GM19397 (cell line): ENCODE measurements at regions not wholly inside any gene's neighbourhood (a gene's known extent, or its start where the extent isn't known, plus 50 kb on each side); places are given as distances from the start of the nearest gene placed in this dataset.

Experiments
- ATAC-seq: cut with Tn5 transposase; IDR thresholded peaks from one replicate; pipeline ENCODE4 v1.9.1; 2021; ENCODE audit warnings: mild to moderate bottlenecking, moderate library complexity; ENCODE audit not compliant: unreplicated experiment

GRCh38 chr5:9927521-9927997 is 297.4 kb upstream of the TAS2R1 start:
- no peak for ATAC-seq

GRCh38 chr5:9927106-9927505 is 297.0 kb upstream of the TAS2R1 start:
- ATAC-seq, result no peak

GRCh38 chr5:9924614-9925013 is 294.5 kb upstream of the TAS2R1 start:
- ATAC-seq, result no peak

DNA sequence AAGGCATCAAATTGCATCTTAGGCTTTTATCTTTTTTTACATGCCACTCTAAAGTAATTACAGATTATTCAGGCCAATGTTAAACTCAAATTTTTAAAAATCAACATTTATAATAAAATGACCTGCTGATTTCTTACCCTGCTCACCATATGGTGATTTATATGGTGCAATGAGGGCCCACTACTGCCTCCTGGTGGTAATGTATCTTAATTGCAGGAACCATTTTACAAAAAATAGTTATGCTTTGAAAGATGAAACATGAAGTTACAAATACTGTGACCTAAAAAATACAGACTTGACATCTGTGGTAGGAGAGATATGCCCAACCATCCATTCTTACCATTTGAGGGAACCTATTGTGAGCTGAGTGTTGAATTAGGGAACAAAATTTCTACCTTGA is 292.6 kb upstream of the TAS2R1 start:
- ATAC-seq, result no peak

DNA sequence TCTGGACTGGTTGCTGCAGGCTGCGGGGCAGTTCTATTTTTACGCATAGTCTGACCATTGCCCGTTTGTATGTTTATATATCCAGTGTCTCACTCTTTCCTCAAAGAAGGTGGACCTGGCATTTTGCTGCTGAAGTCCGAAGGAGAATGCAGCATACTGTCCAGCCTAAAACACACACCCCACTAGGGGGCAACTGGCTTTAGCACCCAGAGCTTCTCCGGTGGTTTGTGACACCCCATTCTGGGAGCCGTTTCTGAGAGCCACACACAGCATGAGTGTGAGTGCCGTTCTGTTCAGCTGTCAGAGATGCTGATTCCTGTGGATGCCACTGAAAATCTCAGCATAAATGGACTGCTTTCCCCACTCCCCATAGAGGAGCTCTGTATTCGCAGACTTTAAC is 290.5 kb upstream of the TAS2R1 start:
- ATAC-seq, result no peak

GRCh38 chr5:9919306-9920030 is 289.3 kb upstream of the TAS2R1 start:
- ATAC-seq, result no peak

DNA sequence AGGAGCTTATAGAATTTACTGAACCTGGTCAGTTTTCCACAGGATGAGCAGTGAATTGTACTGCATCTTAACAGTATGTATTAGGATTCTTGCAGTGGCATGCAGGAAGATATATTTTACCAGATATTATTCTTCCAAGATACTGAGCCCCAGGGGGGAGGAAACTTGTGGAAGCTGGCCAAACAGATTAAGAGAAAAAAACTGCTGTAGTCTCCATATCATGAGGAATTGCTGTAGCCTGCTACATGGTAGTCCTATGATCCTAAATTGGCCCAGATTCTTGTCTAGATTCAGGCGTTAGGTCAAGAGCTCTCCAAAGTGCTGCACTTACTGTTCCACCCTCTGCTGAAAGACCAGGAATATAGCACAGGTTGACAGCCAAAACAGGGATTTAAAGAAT is 275.5 kb upstream of the TAS2R1 start:
- ATAC-seq, result no peak

- no peak for ATAC-seq
Measured at GRCh38 chr5:9903801-9904200, 273.6 kb upstream of the TAS2R1 start.

DNA sequence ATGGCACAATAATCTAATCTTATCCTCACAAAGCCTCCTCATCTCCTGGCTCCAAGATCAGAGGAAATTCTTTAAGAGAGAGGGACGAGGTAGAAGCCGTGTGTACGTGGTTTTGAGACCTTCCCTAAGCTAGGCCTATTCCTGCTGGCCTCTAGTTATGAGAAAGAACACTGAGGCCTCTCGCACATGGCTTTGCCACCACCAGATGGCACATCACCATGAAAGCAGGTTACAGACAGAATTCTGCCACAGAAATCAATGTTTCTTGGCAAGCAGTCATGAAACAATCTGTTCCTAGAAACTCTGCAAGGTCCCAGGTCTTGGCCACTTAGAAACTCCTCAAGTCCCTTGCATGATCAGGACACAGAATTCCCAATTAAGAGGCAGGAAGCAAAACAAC is 268.2 kb upstream of the TAS2R1 start:
- ATAC-seq, result no peak

- no peak for ATAC-seq
Measured at GRCh38 chr5:9895302-9895645, 265.1 kb upstream of the TAS2R1 start.

DNA sequence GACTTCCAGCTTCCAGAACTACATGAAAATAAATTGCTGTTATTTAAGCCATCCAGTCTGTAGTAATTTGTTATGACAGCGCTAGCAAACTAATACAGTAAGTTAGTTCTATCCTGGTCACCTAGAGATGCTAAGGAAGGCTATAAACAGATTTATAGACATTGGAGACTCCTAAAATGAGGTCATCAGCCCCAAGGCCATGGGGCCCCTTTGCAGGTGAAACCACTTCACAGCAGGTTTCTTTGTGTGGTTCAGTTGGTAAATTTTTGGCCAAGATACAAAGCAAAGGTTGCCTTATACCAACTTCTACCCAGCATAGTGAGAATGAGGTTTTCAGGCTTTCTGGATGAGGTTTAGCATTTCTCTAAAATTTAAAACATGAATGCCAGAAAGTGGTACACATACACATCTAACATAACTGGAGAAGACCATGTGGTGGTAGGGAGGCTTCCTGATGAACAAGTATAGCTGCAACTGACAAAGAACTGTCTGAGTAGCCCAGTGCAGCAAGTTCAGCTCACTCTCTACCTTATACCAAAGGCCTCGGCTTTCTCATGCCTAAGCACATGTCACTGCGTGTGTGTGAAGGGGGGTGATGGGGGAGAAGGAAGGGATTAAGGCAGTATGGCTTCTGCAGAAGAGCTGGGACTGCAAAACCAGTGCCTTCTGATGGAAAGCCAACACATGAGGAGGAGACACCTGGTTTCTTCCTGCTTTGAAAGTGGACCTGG is 264.6 kb upstream of the TAS2R1 start:
- ATAC-seq, result no peak

DNA sequence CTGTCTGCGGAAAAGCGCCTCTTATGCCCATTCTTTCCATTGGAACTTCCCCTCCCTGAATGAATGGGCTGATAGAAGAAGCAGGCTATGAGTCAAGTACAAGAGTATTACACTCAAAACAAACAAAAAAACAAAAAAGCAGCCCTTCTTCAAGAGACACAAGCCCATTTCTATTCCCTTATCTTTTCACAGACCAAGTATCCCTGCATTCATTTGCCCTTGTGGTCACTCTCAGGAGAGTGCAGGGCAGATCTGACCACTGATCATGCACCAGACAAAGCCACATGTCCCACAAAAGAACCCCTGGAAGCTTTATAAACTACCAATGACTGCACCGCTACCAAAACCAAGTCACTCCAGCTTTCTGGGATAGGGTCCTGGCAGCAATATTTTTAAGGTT is 262.5 kb upstream of the TAS2R1 start:
- ATAC-seq, result no peak

DNA sequence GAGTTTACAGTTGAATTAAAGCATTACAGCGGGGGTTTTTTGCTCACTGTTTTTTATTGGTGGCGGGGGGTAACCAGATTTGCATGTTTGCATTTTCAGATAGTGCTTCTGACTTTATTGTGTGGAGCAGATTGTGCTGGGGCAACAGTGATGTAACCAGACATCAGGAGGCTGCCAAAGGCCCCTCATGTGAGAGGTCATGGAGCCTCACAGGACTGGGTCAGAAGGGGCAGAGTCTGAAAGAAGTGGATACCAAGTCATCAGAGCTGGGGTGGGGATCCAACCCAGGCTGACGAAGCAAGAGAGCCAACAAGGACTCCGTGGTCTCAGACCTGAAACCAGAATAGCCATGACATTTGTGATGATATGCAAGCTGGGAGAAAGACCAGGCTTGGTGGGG is 259.4 kb upstream of the TAS2R1 start:
- ATAC-seq, result no peak

- ATAC-seq, result no peak
Measured at GRCh38 chr5:9888501-9888901, 258.4 kb upstream of the TAS2R1 start.

GRCh38 chr5:9885164-9885563 is 255.0 kb upstream of the TAS2R1 start:
- no peak for ATAC-seq

- no peak for ATAC-seq
Measured at GRCh38 chr5:9878206-9878605, 248.1 kb upstream of the TAS2R1 start.

DNA sequence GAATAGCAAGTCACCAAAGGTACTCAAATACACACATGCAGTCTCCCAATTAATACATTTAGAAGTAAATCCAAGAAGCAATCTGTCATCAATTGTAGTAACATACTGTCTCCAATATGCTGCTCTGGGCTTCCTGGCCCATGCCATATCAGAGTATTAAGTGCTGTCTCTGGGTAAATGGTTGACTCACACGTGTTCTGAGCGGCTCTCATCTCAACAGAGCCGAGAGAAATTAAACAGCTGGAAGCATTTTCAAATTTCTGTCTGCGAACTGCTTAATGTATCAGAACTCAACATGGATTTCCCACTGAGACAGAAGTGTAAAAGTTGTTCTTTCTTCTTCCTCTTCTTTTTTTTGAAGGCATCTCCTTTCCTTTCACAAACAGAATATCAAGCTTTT is 247.3 kb upstream of the TAS2R1 start:
- no peak for ATAC-seq

DNA sequence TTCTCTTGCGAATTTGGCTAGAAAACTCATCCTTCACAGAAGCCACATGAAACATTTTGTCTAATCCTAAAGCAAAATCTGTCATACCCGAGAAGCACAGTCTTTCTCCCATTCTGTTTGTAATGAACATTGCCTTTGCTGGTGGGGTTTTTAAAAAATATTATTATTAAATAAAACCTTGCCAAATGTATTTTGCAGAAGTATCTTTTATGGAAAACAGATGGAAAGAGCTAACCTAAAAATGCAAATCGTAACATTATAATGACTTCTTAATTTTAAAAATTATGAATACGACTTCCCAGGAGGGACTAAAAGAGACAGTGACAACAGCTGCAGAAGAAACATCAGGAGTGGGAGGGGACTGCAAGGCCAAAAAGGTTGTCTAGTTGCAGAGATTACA is 246.3 kb upstream of the TAS2R1 start:
- ATAC-seq, result no peak

DNA sequence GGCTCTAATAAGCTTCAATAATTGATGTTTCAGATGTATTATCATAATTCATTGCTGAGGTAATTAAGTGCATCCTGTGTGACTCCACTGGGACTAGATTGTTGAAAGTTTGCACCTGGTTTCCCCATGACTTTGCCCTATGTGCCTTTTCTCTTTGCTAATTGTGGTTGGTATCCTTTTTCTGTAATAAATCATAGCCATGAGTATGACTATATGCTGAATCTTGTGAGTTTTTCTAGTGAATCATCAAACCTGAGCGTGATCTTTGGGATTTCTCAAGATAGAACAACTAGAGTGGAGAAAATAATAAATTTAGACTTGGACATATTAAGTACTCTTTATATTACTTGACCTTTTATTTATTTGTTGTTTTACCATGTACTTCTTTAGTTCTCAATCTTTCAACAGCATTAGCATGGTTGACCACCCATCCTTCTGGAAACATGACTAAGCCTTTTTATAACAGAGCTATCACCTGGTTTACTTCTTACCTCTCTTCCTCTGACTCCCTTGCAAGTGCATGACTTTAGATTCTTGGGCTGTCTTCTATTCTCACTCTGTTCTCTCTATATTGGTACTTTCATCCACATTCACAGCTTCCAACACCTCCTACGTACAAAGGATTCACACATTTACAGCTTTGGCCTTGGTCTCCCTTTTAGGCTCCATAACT is 239.6 kb upstream of the TAS2R1 start:
- ATAC-seq, result no peak

- ATAC-seq, result no peak
Measured at GRCh38 chr5:9865574-9865973, 235.4 kb upstream of the TAS2R1 start.

- ATAC-seq, result no peak
Measured at GRCh38 chr5:9864791-9865190, 234.6 kb upstream of the TAS2R1 start.

DNA sequence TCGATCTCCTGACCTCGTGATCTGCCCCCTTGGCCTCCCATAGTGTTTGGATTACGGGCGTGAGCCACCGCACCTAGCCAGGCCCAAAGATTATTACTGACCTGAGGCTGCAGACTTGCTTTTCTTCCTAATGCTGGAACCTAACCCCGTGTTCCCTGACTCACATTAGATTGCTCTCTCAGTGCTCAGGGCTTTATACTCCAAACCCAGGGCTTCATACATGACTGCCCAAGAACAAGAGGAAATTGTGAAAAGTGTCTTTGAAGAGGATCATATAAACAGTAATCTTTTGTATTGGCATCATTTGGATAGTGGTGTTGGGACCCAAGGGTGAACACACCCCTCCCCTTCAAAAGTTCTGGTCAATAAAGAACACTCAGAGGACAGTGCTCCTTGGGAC is 233.3 kb upstream of the TAS2R1 start:
- ATAC-seq, result no peak
